Right cardiac atrium (tissue), 5 donors: ENCODE measurements at regions not wholly inside any gene's neighbourhood (a gene's known extent, or its start where the extent isn't known, plus 50 kb on each side); places are given as distances from the start of the nearest gene placed in this dataset.
"Not testable (repeated sequence)": the region's sequence is repeated elsewhere in the genome, so short reads cannot be mapped to it uniquely, and the experiment has no call there.

Source experiments
- ATAC-seq, 2 donors: fragments of 200-7000 bp; cut with Tn5 transposase; one replicate each; pipeline versions ENCODE4 v1.8.0 to v1.9.1; 2020; ENCODE audit warnings: moderate library complexity in 2 of 2, mild to moderate bottlenecking in 1 of 2
- DNase-seq, 3 donors: peaks; one replicate each; pipeline ENCODE4 v3.0.0-alpha.2; 2020
- H3K27ac ChIP-seq: one replicate; pipeline ENCODE4 v1.5.1; 2013; ENCODE audit warnings: mild to moderate bottlenecking, low read length, control low read depth, moderate library complexity
- H3K27me3 ChIP-seq: one replicate; pipeline ENCODE4 v1.6.1; 2013; ENCODE audit not compliant: control insufficient read depth, insufficient read depth
- H3K4me1 ChIP-seq: one replicate; pipeline ENCODE4 v1.6.1; 2013; ENCODE audit warnings: low read length; ENCODE audit not compliant: control insufficient read depth, insufficient read depth
- H3K4me3 ChIP-seq: one replicate; pipeline ENCODE4 v1.5.1; 2013; ENCODE audit warnings: low read length, control low read depth
- H3K9me3 ChIP-seq: one replicate; pipeline ENCODE4 v1.6.1; 2013; ENCODE audit warnings: low read length; ENCODE audit not compliant: control insufficient read depth
- WGBS: extraction: QIAGEN DNeasy Blood & Tissue Kit; methylation state at CpG from one replicate; pipeline ENCODE4 v1.1.7; 2013; 5-methylcytosine and 5-hydroxymethylcytosine counted together
- intact Hi-C, 4 donors: fragments of 100-400 bp; cut with DNase I; formaldehyde crosslinking; loops; one replicate each; pipeline versions ENCODE4 v1.11.0 to v1.14.0; 2022 to 2023
- donor health status: healthy with polysubstance abuse.
- donor health status: DM: no; HTN: yes; CAD: no.
- donor health status: DM: no; HTN: no; CAD: no.
- donor health status: DM: no; HTN: yes; CAD: no; lungs with severe emphysema.
- donor health status: DM: yes; HTN: yes; CAD: no.

GRCh38 chr12:105440037-105440664 lies 109.7 kb downstream of the C12orf75 start:
- no peak overlapping the region for H3K4me3 ChIP-seq
- 100% methylated on average over 1 of the region's 1 CpG for WGBS
- H3K27me3 ChIP-seq: no peaks in the 10 kb centered on the region
- DNase-seq (no peak), ATAC-seq (no peak)
- no peaks in the 10 kb centered on the region for H3K4me1 ChIP-seq
- H3K27ac ChIP-seq: no peak overlapping the region
- H3K9me3 ChIP-seq: no peaks in the 10 kb centered on the region
- intact Hi-C loops: no loop called here

GRCh38 chr12:105443802-105444652 lies 113.5 kb downstream of the C12orf75 start:
- H3K27me3 ChIP-seq: no peaks in the 10 kb centered on the region
- no peak overlapping the region for H3K27ac ChIP-seq
- no peaks in the 10 kb centered on the region for H3K9me3 ChIP-seq
- no peaks in the 10 kb centered on the region for H3K4me1 ChIP-seq
- no peak overlapping the region for H3K4me3 ChIP-seq
- 91% methylated on average over 18 of the region's 18 CpGs for WGBS
- DNase-seq (no peak), ATAC-seq (no peak)
- intact Hi-C loops: no loop called here

DNA sequence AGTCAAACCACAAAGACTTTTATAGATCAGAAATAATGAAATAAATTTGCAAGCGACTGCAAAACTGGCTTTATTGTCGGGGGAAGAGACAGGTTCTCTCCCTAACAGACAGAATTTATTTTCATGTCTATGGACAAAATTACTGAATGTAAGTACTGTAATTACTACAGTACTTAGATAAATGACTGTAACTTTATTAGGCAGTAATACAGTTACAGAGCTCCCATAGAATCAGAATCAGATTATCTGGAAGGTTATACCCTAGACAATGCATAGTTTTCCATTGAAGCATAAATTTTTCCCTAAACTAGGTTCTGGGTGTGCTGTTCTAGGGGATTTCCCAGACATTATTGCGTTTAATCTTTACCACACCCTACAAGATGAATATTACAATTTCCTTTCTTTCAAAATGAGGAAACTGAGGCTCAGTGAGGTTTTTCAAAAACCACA lies 114.2 kb downstream of the C12orf75 start:
- H3K27me3 ChIP-seq: no peaks in the 10 kb centered on the region
- no peak overlapping the region for H3K27ac ChIP-seq
- DNase-seq (no peak), ATAC-seq (no peak)
- H3K4me3 ChIP-seq: no peak overlapping the region
- intact Hi-C loops: no loop called here
- no peaks in the 10 kb centered on the region for H3K9me3 ChIP-seq
- 78% methylated on average over 3 of the region's 3 CpGs for WGBS
- H3K4me1 ChIP-seq: no peaks in the 10 kb centered on the region

DNA sequence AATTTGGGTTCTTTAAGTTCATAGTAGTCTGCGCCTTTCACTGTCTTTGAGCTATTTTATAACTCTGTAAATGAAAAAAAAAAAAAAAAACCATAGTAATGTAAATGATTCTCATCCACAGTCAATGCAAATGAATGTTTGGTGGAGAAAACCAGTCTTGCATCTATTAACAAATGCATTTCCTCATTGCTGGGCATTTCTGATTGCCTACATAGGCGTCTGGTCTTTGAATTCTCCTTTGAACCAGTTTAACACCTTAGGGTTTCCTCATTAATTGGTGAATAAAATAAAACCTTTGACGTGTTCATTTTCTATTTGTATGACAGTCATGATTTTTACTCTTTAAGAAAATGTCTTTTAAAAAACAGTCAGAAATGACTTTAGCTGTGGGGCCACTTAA lies 114.8 kb downstream of the C12orf75 start:
- DNase-seq (no peak), ATAC-seq (no peak)
- intact Hi-C loops: no loop called here
- H3K27me3 ChIP-seq: no peaks in the 10 kb centered on the region
- no peaks in the 10 kb centered on the region for H3K9me3 ChIP-seq
- 73% methylated on average over 3 of the region's 3 CpGs for WGBS
- no peak overlapping the region for H3K27ac ChIP-seq
- H3K4me3 ChIP-seq: no peak overlapping the region
- no peaks in the 10 kb centered on the region for H3K4me1 ChIP-seq

- no peak overlapping the region for H3K4me3 ChIP-seq
- WGBS: 27% methylated on average over 1 of the region's 1 CpG
- peak; percentile 67 to 94 for ATAC-seq
Measured at GRCh38 chr12:105445649-105446048, 115.2 kb downstream of the C12orf75 start.

DNA sequence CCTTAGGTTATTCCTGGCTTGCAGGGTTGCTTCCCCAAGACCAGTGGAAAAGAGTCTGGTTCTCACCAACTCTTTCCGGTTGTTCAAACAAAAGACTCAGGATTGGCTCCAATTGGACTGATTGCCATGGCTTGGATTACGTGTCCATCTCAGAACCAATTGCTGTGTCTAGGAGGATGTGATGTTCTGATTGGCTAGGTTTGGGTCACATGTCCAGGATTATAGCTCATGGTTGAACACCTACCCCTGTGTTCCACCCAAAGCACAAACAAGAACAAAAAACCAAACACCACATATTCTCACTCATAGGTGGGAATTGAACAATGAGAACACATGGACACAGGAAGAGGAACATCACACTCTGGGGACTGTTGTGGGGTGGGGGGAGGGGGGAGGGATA lies 116.0 kb downstream of the C12orf75 start:
- DNase-seq, H3K27ac ChIP-seq, H3K9me3 ChIP-seq, intact Hi-C loops, H3K27me3 ChIP-seq, ATAC-seq, H3K4me3 ChIP-seq, H3K4me1 ChIP-seq: not testable (repeated sequence)
- 97% methylated on average over 2 of the region's 2 CpGs for WGBS

More at GRCh38 chr12:105445649-105446048, 115.2 kb downstream of the C12orf75 start:
- Histone ChIP-seq H3K27me3 (no peaks in the 10 kb centered on the region), H3K9me3 (no peaks in the 10 kb centered on the region), H3K4me1 (no peaks in the 10 kb centered on the region), H3K27ac (no peak overlapping the region)
- intact Hi-C loops: no loop called here
- no peak for DNase-seq

GRCh38 chr12:105449431-105449830 lies 118.9 kb downstream of the C12orf75 start:
- DNase-seq (no peak), ATAC-seq (no peak)
- Histone ChIP-seq H3K27ac (no peak overlapping the region), H3K4me1 (no peaks in the 10 kb centered on the region), H3K27me3 (no peaks in the 10 kb centered on the region), H3K4me3 (no peak overlapping the region), H3K9me3 (no peaks in the 10 kb centered on the region)
- WGBS: 95% methylated on average over 6 of the region's 6 CpGs
- intact Hi-C loops: no loop called here

- no peak for ATAC-seq
- 94% methylated on average over 3 of the region's 3 CpGs for WGBS
- intact Hi-C loops: no loop called here
Measured at GRCh38 chr12:105451211-105451610, 120.7 kb downstream of the C12orf75 start.

DNA sequence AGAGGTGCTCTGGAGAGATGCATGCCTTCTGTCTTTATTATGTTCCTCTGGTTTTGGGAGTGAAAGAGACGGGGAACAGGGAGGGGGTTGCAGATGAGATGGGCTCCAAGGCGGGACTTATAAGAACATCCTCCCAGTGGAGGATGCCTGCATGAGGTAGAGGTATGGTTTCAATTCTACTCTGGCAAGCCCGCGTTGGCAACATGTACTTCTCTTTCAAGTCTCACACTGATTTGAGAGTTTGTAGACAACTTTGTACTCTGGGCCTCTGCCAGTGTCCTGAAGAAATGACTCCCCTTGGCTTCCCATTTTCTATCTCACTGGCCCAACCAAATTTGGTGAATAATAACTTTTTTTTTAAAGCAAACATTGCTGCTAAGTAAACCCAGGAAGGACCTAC lies 121.3 kb downstream of the C12orf75 start:
- 94% methylated on average over 4 of the region's 4 CpGs for WGBS
- intact Hi-C loops: no loop called here
- Histone ChIP-seq H3K4me1 (peaks cover 5% of the 10 kb centered on the region), H3K27ac (no peak overlapping the region), H3K27me3 (no peaks in the 10 kb centered on the region), H3K4me3 (no peak overlapping the region), H3K9me3 (no peaks in the 10 kb centered on the region)
- DNase-seq (no peak), ATAC-seq (no peak)

More at GRCh38 chr12:105451211-105451610, 120.7 kb downstream of the C12orf75 start:
- Histone ChIP-seq H3K9me3 (no peaks in the 10 kb centered on the region), H3K4me3 (no peak overlapping the region), H3K27ac (no peak overlapping the region), H3K27me3 (no peaks in the 10 kb centered on the region), H3K4me1 (peaks cover 5% of the 10 kb centered on the region)
- DNase-seq: no peak

- Histone ChIP-seq H3K4me1 (peaks cover 5% of the 10 kb centered on the region), H3K27ac (no peak overlapping the region), H3K4me3 (no peak overlapping the region), H3K9me3 (no peaks in the 10 kb centered on the region), H3K27me3 (no peaks in the 10 kb centered on the region)
- 70% methylated on average over 1 of the region's 1 CpG for WGBS
- no peak for ATAC-seq
- DNase-seq: no peak
- intact Hi-C loops: no loop called here
Measured at GRCh38 chr12:105453316-105453715, 122.8 kb downstream of the C12orf75 start.

GRCh38 chr12:105454688-105455087 lies 124.2 kb downstream of the C12orf75 start:
- Histone ChIP-seq H3K4me1 (peaks cover 5% of the 10 kb centered on the region), H3K27me3 (no peaks in the 10 kb centered on the region), H3K27ac (no peak overlapping the region), H3K9me3 (no peaks in the 10 kb centered on the region), H3K4me3 (no peak overlapping the region)
- intact Hi-C loops: no loop called here
- DNase-seq (no peak), ATAC-seq (no peak)
- WGBS: 57% methylated on average over 4 of the region's 4 CpGs
